CD4-positive, CD25-positive, alpha-beta regulatory T cell (primary cell): ENCODE measurements at regions not wholly inside any gene's neighbourhood (a gene's known extent, or its start where the extent isn't known, plus 50 kb on each side); places are given as distances from the start of the nearest gene placed in this dataset.
A peak's percentile ranks its signal among the peaks of the same experiment; 100 is the strongest.
"Not testable (repeated sequence)": the region's sequence is repeated elsewhere in the genome, so short reads cannot be mapped to it uniquely, and the experiment has no call there.

Experiments
- ATAC-seq, 2 donors: fragments of 150-1000 bp; cut with Tn5 transposase; one replicate each; pipeline ENCODE4 v1.10.0; 2021; ENCODE audit warnings: low read depth in 2 of 2, moderate number of reproducible peaks in 2 of 2, moderate library complexity in 1 of 2
- DNase-seq, 3 donors: peaks; one replicate each; pipeline versions ENCODE4 v3.0.0 to v3.0.0-alpha.2; 2012 to 2022; ENCODE audit warnings: mixed read lengths in 1 of 3
- H3K27ac ChIP-seq: one replicate; pipeline ENCODE4 v1.7.0; 2013; ENCODE audit warnings: mild to moderate bottlenecking, low read length; ENCODE audit not compliant: insufficient read depth, poor library complexity, severe bottlenecking
- H3K27me3 ChIP-seq: one replicate; pipeline ENCODE4 v1.7.0; 2013; ENCODE audit warnings: low read length; ENCODE audit not compliant: control insufficient read depth, insufficient read depth
- H3K36me3 ChIP-seq: one replicate; pipeline ENCODE4 v1.7.0; 2013; ENCODE audit warnings: mild to moderate bottlenecking, low read length, moderate library complexity; ENCODE audit not compliant: control insufficient read depth, insufficient read depth
- H3K4me1 ChIP-seq: 2 replicates; pipeline ENCODE4 v1.7.0; 2013; ENCODE audit warnings: mild to moderate bottlenecking, low read length; ENCODE audit not compliant: insufficient read depth, control insufficient read depth, poor library complexity, severe bottlenecking
- H3K4me3 ChIP-seq: one replicate; pipeline ENCODE4 v1.7.0; 2013; ENCODE audit warnings: low read depth, mild to moderate bottlenecking, low read length, moderate library complexity
- H3K9me3 ChIP-seq, 2 experiments: 1 replicate in 1 of 2; 2 replicates in 1 of 2; pipeline ENCODE4 v1.7.0; 2013; ENCODE audit warnings: low read length in 2 of 2, mild to moderate bottlenecking in 1 of 2, moderate library complexity in 1 of 2; ENCODE audit not compliant: control insufficient read depth in 2 of 2
- H3K27ac Mint-ChIP-seq, 3 donors: one replicate each; pipeline ENCODE4 v1.8.0; 2020 to 2022; ENCODE audit warnings: mild to moderate bottlenecking in 3 of 3, mixed read lengths in 3 of 3, moderate library complexity in 2 of 3
- H3K27me3 Mint-ChIP-seq: one replicate; pipeline ENCODE4 v1.8.0; 2022; ENCODE audit warnings: mild to moderate bottlenecking, mixed read lengths
- H3K36me3 Mint-ChIP-seq: one replicate; pipeline ENCODE4 v1.8.0; 2020; ENCODE audit warnings: mixed read lengths
- H3K4me1 Mint-ChIP-seq, 4 donors: one replicate each; pipeline ENCODE4 v1.8.0; 2020 to 2022; ENCODE audit warnings: mixed read lengths in 4 of 4, mild to moderate bottlenecking in 1 of 4
- H3K4me3 Mint-ChIP-seq, 4 donors: one replicate each; pipeline ENCODE4 v1.8.0; 2020 to 2022; ENCODE audit warnings: mild to moderate bottlenecking in 4 of 4, mixed read lengths in 4 of 4, moderate library complexity in 3 of 4
- H3K9me3 Mint-ChIP-seq, 7 donors: one replicate each; pipeline ENCODE4 v1.8.0; 2020 to 2022; ENCODE audit warnings: mixed read lengths in 7 of 7, mild to moderate bottlenecking in 3 of 7, moderate library complexity in 2 of 7

DNA sequence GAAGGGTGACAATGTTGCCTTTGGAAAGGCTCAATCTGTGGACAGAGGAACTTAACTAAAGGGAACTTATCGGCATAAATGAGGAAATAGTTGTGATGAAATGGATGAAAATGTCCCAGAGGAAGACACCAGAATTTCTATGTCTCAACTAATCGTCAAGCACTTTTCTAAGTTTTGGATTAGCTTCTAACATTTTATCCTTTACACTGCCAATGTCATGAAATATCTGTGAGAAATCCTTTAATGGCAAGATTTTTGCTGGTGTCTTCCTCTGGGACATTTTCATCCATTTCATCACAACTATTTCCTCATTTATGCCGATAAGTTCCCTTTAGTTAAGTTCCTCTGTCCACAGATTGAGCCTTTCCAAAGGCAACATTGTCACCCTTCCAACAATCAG lies 86.3 kb upstream of the BTG1 start:
- H3K27ac Mint-ChIP-seq, H3K4me1 ChIP-seq, H3K36me3 Mint-ChIP-seq, H3K4me3 ChIP-seq, H3K27me3 Mint-ChIP-seq, H3K36me3 ChIP-seq, H3K27ac ChIP-seq, ATAC-seq, H3K4me3 Mint-ChIP-seq, H3K27me3 ChIP-seq, H3K9me3 Mint-ChIP-seq, DNase-seq, H3K9me3 ChIP-seq, H3K4me1 Mint-ChIP-seq: not testable (repeated sequence)

- H3K4me1 Mint-ChIP-seq = peaks cover 0 to 11% (median 6%) of the 10 kb centered on the region in 4 donors
- not testable (repeated sequence) for H3K27me3 ChIP-seq, H3K4me3 ChIP-seq, H3K9me3 ChIP-seq, H3K27ac ChIP-seq, H3K36me3 ChIP-seq, H3K4me1 ChIP-seq, ATAC-seq, H3K27ac Mint-ChIP-seq, H3K4me3 Mint-ChIP-seq, H3K9me3 Mint-ChIP-seq, H3K27me3 Mint-ChIP-seq, DNase-seq, H3K36me3 Mint-ChIP-seq
Observed at GRCh38 chr12:92231532-92231931, 85.9 kb upstream of the BTG1 start.

DNA sequence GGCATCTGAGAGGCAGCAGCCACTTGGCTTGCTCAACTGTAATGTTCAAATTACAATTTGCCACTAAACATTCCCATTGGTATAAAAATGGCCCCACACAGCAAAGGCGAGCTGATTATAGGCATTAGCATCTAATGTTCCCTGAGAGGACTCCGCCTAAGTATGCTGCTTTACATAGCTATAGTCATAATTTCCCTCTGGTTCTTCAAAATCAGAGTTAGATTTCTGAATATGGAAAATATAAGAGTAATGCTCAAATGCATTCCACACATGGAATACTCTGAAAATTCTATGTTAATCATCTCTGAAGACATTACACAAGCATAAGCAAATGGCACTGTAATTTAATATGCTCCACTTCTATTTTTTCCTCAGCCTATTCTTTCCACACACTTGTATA lies 83.7 kb upstream of the BTG1 start:
- Mint-ChIP-seq H3K9me3 (peaks cover 0 to 1% (median 0%) of the 10 kb centered on the region in 7 donors), H3K27ac (no peak overlapping the region), H3K27me3 (no peaks in the 10 kb centered on the region), H3K4me3 (no peak overlapping the region), H3K4me1 (peaks cover 0 to 4% (median 1%) of the 10 kb centered on the region in 4 donors), H3K36me3 (peaks cover 3% of the 10 kb centered on the region)
- no peaks in the 10 kb centered on the region for H3K27me3 ChIP-seq
- H3K4me1 ChIP-seq = no peaks in the 10 kb centered on the region
- H3K27ac ChIP-seq = no peak overlapping the region
- no peak overlapping the region for H3K4me3 ChIP-seq
- no peaks in the 10 kb centered on the region for H3K9me3 ChIP-seq
- DNase-seq (no peak), ATAC-seq (no peak)
- H3K36me3 ChIP-seq = no peaks in the 10 kb centered on the region

GRCh38 chr12:92226961-92227360 lies 81.3 kb upstream of the BTG1 start:
- Histone ChIP-seq H3K4me1 (no peaks in the 10 kb centered on the region), H3K27ac (no peak overlapping the region), H3K27me3 (no peaks in the 10 kb centered on the region), H3K36me3 (no peaks in the 10 kb centered on the region), H3K4me3 (no peak overlapping the region), H3K9me3 (no peaks in the 10 kb centered on the region)
- ATAC-seq (no peak), DNase-seq (no peak)
- Mint-ChIP-seq H3K4me1 (peaks cover 0 to 4% (median 1%) of the 10 kb centered on the region in 4 donors), H3K27ac (no peak overlapping the region), H3K4me3 (no peak overlapping the region), H3K27me3 (no peaks in the 10 kb centered on the region), H3K9me3 (peaks cover 0 to 1% (median 0%) of the 10 kb centered on the region in 7 donors), H3K36me3 (peaks cover 3% of the 10 kb centered on the region)

- Mint-ChIP-seq H3K36me3 (peaks cover 3% of the 10 kb centered on the region), H3K4me1 (peaks cover 0 to 4% (median 1%) of the 10 kb centered on the region in 4 donors), H3K9me3 (peaks cover 0 to 2% (median 0%) of the 10 kb centered on the region in 7 donors), H3K4me3 (no peak overlapping the region), H3K27ac (peak overlapping the region in 1 of 3 donors; percentile 80), H3K27me3 (no peaks in the 10 kb centered on the region)
- H3K27me3 ChIP-seq = no peaks in the 10 kb centered on the region
- ATAC-seq = no peak
- H3K4me1 ChIP-seq = no peaks in the 10 kb centered on the region
- H3K9me3 ChIP-seq = no peaks in the 10 kb centered on the region
- H3K27ac ChIP-seq = no peak overlapping the region
- H3K4me3 ChIP-seq = no peak overlapping the region
- no peak for DNase-seq
- no peaks in the 10 kb centered on the region for H3K36me3 ChIP-seq
Observed at GRCh38 chr12:92226071-92226661, 80.5 kb upstream of the BTG1 start.

DNA sequence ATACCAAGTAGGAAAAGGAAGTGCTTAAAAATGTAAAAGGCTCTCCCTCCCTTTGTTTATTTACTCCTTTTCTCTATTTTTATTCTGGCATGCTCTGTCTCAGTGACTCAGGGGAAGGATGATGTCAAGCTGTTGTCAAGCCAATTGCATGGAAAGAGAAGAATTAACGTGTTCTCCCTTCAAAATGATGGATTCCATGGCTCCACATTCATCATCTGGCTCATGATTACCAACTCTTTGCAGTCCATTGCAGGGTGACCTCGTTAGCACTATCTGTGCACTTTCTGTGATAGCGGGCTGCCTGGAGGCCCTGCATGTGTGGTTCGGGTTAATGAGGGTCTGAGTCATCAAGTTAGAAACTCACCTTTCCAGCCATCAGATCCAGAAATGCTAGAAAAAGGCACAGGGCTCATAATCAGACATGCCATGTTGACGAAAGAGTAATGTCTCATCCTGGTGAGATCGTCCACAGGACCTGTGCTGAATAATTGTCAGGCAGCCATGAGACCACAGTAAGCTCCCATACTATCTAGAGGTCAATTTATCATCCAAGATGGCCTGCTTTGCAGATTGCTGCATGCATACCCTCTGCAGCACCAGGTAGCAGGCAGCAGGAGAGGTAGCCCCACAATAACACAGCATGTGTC lies 79.2 kb upstream of the BTG1 start:
- DNase-seq = no peak
- no peak overlapping the region for H3K4me3 Mint-ChIP-seq
- no peak overlapping the region for H3K27ac ChIP-seq
- ATAC-seq = no peak
- no peaks in the 10 kb centered on the region for H3K27me3 Mint-ChIP-seq
- H3K36me3 ChIP-seq = no peaks in the 10 kb centered on the region
- H3K4me1 ChIP-seq = no peaks in the 10 kb centered on the region
- peaks cover 0 to 3% (median 2%) of the 10 kb centered on the region in 4 donors for H3K4me1 Mint-ChIP-seq
- no peak overlapping the region for H3K4me3 ChIP-seq
- H3K36me3 Mint-ChIP-seq = peaks cover 7% of the 10 kb centered on the region
- no peaks in the 10 kb centered on the region for H3K9me3 ChIP-seq
- H3K9me3 Mint-ChIP-seq = peaks cover 0 to 5% (median 0%) of the 10 kb centered on the region in 7 donors
- peak overlapping the region in 1 of 3 donors; percentile 36 for H3K27ac Mint-ChIP-seq
- H3K27me3 ChIP-seq = no peaks in the 10 kb centered on the region

- Histone ChIP-seq H3K4me1 (no peaks in the 10 kb centered on the region), H3K9me3 (no peaks in the 10 kb centered on the region), H3K27me3 (no peaks in the 10 kb centered on the region), H3K36me3 (no peaks in the 10 kb centered on the region), H3K27ac (no peak overlapping the region), H3K4me3 (no peak overlapping the region)
- peaks cover 4 to 12% (median 10%) of the 10 kb centered on the region in 4 donors for H3K4me1 Mint-ChIP-seq
- peaks cover 0 to 5% (median 0%) of the 10 kb centered on the region in 7 donors for H3K9me3 Mint-ChIP-seq
- H3K27me3 Mint-ChIP-seq = no peaks in the 10 kb centered on the region
- no peak for DNase-seq
- peaks cover 7% of the 10 kb centered on the region for H3K36me3 Mint-ChIP-seq
- no peak overlapping the region for H3K4me3 Mint-ChIP-seq
- ATAC-seq = no peak
- no peak overlapping the region for H3K27ac Mint-ChIP-seq
Observed at GRCh38 chr12:92223481-92223880, 77.8 kb upstream of the BTG1 start.
